ENCODE measurements at regions not wholly inside any gene's neighbourhood (a gene's known extent, or its start where the extent isn't known, plus 50 kb on each side); places are given as distances from the start of the nearest gene placed in this dataset.

DNA sequence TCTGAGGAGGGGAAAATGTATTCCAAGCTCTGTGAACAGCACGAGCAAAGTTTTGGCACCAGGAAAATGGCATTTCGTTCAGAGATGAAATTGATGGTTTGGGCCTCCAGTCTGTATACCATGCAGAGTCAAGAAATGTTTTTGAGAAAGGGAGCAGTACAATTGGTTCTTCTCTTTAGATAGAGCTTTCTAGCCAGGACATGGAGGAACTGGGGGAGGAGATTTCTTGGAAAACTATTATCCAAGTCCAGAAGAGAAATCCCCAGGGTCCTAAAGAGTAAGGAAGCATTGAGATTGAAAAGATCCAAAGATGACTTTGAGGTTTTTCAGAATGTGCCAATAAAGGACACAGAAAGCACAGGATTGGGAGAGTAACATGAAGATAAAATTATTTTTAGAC is 432.4 kb downstream of the TNS1 start:
- DNase-seq = no peak

DNA sequence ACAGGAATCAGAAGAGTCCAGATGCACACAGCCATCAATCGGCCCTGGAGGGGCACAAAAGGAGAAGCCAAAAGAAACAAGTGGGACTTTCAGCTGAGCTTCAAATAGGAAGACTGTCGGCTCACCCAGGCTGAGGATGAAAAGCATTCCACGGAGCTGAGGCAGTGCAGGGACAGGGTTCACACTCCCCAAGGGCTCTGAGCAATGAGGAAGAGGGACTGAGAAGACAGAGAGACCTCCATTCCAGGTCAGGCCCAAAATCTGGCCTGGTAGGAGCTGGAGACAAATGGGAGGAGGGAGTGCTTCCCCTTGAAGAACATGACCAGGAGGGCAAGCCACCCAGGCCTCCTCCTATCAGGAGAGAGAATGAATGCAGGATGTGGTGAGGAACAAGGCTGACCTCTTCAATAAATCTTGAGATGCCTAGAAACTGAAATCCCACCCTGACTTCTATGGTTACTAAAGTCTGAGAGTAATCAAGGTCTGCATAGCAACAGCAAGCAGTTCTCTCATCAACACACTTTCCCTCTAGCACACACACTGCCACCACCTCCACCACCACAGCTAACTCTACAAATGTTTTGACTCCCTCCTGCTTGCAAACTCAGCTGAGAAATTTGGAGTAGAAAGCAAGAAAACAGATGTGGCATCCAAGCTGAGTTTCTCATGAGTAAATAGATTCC is 434.4 kb downstream of the TNS1 start:
- DNase-seq = no peak

DNA sequence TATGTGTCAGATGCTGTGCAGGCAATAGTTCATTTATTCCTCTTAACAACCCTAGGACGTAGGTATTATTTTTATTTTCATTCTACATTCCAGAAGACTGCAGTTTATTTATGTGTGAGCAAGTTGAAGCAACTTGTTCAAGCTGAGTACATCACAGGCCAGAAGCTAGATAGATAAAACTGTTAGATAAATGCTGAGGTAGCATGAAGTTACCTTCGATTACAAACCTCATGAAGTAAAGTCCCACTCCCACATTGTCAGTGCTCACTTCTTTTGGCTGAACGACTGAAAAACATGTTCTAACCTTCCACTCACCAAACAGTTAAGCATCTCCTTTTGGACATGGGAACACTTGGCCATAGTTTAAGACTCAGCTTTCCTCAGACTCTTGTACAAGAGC is 439.2 kb downstream of the TNS1 start:
- DNase-seq = no peak

DNA sequence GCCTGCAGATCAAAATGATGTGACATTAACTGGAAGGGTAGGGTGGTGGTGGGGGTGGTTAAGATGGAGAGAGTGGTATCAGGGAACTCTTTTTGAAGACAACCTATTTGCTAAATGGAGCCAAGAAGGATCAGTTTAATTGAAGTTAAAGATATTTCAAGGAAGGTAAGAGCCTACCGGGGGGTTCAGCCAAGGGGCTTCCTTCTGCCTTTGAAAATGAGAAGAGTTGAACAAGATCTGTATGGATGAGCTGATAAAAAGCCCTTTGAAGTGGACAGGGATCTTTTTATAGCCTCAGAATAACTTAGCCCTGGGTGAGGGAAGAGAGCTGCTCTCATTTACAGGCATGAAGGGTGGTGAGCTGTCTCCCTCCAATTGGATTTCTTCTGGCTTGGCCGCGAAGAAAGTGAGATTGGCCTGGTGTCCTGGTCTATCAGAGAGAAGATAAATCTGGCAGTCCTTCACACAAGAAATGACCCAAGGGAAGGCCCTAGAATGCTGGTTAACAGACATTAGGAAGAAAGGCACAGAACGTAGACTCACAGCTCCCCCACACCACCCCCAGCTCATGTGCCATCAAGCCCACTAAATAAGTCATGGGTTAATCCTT is 439.8 kb downstream of the TNS1 start:
- DNase-seq = no peak

DNA sequence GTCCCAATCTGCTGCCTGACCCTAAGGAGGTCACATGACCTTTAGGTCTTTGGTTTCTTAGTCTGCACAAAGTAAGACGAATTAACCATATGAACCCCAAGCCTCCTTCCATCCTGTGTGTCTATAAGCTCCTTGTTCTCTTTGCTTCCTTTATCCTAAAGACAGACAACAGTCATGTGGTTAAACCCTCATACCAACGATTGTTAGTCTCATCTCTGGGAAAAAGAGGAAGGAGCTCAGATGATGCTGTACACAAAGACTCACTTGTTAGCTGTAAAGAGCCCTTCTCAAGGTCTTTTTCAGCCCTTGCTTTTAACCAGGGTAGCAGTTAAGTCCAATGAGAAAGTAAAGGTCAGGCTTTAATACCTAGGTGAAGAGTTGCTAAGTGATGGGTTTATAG is 443.7 kb downstream of the TNS1 start:
- DNase-seq = no peak

DNA sequence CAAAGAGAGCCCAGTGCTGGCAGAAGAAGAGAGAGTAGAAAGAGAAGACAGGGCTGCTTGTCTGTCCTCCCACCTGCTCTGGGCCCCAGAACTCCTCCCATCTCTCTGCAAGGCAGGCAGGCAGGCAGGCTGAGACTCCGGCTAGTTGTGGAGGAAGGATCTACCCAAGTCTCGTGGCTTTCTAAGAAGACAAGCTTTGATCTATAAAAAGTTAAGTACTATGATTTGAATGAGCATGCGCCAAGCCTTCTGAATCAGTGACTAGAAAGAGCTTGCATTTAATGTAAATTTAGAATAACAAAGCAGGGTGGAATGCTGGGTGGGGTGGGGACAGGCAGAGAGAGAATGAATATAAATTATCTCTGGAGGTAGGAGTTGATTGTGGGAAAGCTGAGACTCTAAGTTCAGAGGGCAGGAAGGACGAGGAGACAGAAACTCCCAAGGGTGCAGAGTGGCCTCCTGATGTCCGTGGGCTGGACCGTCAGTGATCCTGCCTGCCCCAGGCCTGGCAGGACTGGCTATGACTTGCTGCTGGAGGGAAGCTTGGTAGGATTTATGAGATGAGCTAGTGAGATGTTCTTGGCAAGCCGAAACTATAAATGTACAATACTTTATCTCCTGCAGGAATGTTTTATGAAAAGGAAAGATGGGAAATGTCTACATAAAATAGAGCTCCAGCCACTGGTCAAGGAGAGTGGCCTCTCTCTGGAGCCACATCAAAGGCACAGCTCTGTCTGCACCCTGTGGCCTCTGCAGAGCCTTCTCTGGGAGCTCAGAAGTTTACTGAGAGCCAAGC is 447.5 kb downstream of the TNS1 start:
- no peak for DNase-seq

DNA sequence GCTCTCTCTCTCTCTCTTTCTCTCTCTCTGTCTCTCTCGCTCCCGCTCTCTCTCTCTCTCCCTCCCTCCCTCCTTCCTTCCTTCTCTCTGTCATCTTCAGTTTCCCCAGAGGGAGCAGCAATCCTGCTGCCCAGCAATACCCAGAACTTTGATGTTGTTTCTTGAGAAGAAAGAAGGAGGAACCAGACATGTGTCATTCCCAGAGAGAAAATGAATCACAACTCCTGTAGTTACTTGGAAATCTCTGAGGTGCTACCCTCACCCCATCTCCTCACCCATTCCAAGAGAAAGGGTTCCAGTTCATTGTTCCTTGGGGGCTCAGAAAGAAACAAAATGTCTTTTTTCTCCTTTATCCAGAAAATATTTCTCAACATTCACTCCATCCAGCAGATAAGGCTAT is 449.1 kb downstream of the TNS1 start:
- DNase-seq = no peak

DNA sequence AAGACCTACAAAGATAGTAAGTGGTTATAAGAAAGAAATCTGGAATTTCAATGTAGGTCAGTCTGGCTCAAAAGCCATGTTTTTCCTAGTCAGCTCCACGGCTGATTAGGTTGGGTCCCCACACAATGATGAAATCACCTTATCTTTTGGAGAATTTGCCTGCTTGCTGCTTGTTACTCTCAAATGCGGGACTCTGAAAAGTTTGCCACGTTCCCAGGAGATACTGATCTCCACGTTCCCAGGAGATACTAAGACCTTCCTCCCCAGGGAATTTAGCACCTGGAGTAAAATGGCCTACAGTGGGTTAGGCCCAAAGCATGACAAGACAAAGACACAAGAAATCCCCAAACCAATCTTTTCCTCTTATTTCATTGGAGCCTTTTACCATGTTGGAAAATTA is 449.6 kb downstream of the TNS1 start:
- no peak for DNase-seq

DNA sequence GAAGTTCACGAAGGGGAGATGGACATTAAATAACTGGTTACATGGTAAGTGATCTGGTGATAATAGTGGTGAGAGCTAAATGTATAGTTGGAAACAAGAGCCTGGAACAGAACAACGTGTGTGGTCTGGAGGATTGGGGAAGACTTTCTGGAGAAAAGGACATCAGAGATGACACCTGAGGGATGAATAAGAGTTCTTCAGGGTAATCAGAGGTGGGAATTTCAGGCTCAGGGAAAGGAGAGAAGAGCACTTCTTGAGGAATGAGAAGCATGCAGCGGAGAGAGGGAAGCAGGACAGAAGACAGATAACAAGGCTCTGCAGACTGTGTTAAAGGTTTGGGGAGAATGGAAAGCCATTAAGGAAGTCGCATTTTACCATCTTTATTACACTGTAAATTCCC is 450.7 kb downstream of the TNS1 start:
- DNase-seq = no peak

DNA sequence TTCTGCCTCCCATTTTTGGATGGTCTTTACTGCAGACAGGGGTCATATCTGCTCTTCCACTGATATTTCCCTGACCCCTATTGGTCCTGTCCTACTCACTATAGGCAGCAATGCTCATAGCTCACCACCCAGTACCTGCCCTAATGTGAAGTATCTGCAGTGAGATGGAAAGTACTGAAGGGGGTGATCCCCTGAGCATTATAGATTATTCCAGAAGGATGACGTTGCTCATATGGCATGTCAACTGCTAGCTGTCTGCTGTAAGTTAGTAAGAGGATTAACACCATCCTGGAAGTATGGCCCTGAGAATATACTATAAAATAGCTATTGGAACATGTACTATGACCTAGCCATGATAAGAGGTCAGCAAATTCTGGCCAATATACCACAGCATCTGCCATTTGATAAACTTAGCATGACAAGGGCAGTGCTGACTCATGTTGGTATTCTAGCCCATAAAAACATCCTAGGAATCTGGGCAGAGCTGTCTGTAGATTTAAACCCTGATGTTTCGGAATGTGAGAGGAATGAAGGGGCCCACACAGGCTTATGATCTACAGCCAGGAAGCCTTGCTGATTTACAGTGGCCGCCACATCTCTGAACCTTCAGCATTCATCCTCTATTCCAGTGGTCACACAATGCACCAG is 451.4 kb downstream of the TNS1 start:
- DNase-seq = no peak

DNA sequence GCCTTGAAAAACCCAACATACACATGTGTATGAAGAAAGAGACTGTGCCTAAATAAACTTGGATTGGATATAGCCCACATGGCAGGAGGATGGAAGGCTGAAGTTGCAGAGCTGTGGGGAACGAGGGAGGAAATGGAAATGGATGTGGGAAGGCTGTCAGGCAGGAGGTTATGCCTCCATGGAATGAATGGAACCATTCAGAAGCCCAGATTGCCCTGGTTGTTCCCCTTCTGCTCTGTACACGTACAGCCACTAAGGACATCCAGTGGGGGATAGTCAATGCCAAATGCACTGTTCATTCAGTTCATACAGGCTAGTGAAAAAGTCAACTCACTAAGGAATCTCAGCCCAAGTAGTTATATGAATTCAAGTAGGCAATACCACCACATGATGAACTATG is 463.7 kb downstream of the TNS1 start:
- DNase-seq = no peak

DNA sequence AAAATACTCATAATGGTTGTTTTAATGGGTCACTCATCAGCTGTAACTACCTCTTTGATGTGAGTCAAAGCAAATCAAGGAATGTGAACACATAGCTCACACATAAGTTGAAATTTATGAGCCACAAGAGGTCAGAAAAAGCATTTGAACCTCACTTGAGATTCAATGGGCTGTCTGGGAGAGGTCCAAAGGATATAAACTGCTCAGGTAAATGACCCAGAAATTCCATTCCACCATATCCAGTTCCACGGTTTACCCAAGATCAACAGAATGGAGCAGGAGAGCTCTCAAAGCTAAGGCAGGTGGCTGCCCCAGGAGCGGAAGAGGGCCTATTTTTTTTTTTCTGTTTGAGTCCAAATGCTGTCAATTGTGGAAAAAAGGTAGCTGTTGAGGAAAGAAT is 464.1 kb downstream of the TNS1 start:
- DNase-seq = no peak

DNA sequence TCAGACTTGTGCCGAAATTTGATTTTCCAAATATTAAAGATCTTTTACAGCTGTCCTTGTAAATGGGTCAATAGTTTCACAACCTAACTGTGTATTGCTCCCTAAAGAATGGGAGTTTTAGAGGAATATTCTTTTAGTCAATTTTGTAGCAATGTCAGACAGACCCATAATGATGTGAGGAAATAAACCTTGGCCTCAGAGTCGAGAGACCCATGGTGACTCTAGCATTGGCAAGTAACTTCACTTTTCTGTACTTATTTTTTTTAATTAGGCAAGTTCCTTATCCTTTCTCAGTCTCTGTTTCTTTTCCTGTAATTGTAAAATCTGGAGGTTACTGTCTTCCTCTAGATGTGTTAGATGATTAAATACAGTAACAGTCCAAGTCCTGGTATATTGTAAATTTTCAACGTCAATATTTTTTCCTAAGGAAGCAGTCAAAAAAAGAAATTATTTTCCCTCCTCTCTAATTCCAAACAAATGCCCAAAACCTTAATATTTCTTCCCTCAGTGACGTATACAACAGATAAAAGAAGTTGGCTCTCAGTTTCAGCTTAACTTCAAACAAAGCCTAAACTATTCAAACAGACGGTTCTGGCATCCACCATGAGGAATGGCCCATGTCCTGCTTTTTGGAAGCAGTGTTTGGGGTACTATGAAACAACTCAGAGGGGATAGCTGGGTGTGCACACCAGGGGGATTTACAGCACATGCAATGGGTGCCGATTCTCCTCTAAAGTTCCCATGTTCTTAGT is 466.7 kb downstream of the TNS1 start:
- no peak for DNase-seq

DNA sequence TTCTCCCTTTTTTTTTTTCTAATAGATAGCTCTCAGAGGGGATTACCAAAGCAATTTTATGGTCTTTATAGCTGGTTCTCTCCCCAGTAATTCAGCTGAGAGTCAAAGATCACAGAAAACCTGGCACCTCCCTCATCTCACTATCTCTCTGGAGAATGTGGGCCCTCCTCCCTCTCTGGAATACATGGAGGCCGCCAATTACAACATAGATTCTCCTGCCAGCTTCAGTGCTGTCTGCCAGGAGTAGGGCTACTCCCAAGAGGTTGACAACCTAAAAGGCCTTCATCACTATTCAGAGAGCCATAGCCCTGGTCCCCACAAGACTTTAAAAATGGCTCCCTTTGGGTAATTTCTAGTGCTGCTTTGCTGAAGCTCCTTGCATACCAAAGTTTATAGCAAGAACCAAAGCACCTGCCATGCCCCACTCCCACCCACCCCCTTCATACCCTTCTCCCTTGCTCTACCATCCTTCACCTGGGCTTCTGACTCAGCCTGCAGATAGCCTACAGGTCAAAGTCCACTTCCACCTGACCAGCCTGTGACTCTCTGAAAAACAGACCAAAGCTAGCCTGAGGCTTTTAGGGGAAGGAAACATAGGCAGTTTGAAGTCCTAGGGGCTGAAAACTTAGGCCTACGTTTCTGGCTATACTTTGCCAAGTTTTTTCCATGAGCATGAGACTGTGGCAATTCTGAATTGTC is 472.3 kb downstream of the TNS1 start:
- DNase-seq = no peak

DNA sequence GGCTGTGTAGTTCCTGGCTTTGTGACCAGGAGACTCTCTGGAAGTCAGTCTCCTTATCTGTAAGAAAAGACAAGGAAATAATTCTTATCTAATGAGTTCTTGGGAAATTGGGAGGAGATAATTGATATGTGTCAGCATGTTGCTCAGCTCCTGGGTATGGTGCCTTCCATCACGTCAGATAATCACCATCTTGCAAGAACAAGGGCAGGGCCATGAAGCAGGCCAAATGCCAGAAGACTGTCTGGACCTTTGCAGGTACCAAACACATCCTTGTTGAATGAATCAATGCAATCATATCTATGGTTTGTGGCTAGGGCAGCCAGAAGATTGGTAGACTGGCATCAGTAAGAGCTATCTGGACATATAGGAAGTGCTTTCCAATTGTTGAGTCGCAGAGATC is 473.5 kb downstream of the TNS1 start:
- DNase-seq = no peak

DNA sequence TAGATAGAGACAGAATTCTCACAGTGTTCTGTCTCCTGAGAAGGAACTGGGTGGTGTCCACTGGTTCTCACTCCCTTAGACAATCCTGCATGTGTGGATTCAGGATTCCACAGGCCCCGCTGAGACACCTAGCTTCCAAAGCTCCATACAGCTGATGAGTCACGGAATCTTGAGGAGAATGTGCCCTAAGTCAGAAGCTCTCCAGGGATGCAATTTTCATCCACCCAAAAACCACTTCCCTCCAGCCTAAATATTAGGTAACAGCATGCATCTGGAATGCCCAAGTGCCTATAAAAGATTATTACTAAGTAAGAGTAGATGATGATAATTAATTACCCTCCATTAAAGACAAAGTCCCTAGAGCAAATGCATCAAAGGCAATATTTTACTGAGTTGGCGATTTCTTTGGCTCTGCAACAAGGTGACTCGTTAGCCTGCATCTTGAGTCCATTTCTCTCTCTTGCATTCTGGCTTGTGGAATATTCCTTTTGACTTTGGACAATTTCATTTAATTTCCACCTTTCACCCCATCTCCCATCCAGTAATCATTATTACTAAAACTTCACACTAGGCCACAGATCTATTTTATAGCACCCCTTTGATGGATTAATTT is 475.1 kb downstream of the TNS1 start:
- no peak for DNase-seq

DNA sequence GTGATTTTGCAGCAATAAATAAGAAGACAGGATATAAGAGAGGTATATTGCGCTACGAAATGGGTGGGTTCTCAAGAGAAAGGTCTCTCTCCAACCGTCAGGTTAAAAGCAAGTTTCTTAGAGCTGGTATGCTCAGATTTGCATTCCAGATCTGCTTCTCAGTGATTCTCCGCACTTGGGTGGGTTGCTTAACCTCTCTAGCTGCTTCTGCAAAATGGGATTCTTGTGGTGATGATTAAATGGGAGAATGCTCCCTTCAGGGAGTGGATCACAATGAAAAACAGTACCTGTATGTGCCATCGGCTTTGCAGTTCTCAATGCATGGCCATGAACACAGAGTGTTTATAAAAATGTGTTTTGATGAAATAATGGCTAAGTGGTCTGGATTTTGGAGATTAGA is 477.7 kb downstream of the TNS1 start:
- no peak for DNase-seq

DNA sequence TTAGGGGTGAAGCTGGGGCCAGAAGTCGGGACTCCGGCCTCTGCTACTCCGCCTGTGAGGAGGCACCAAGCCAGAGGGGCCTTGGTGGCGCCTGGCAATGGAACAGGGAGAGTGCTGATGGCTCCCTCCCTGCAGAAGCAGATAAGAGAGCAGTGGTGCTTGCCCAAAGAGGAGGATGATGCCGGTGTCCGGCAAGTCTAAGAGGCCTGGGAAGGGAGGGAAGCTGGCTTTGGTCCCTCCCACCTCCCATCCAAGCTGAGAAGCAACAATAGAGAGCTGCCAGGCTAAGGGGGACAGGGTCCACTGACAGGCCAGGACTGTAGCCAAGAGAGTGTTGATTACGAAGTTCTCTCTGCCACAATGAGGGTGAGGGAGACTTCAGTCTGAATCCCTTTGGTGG is 479.5 kb downstream of the TNS1 start:
- no peak for DNase-seq

DNA sequence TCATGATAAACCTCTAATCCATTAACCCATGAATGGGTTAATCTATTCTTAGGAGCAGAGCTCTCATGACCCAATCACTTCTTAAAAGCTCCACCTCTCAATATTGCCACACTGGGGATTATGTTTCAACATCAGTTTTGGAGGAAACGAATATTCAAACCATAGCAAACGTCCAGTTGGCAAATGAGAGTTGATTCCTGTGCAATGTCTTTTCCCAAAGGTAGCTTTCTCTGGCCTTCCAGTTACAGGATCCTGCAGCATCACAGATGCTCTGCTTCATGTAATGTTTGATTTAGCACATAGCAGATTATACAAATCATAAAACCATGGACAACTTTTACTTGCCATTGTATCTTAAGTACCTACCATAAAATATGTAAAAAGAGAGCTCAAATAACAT is 481.0 kb downstream of the TNS1 start:
- DNase-seq = no peak

DNA sequence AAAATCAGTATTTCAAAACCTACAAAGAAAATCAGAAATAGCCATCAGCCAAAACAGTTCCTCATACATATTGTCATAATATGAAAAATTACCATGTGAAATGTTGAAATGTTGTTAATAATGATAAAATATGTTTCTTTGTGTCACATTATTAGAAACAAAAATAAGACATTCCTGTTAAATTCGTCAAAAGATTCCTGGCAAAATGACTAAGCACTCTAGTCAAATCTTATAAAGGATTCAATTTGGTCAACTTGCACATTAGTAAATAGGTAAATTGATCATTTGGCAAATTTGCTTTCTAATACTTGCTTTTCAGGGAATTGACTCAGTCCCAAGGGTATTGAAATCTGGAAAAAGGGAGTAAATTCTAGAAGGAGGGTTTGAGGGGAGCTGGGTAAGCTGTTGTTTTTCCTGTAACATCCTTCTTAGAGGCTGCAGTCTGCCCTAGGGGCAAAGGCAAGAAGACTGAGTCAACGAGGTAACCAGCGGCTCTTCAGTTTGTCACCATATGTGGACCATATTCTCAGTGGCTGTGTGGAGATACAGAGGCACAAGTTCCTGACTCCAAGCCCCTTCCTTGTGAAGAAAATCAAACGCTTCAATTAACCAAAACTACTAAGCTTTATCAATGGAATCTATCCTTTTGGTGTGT is 482.3 kb downstream of the TNS1 start:
- DNase-seq = no peak

DNA sequence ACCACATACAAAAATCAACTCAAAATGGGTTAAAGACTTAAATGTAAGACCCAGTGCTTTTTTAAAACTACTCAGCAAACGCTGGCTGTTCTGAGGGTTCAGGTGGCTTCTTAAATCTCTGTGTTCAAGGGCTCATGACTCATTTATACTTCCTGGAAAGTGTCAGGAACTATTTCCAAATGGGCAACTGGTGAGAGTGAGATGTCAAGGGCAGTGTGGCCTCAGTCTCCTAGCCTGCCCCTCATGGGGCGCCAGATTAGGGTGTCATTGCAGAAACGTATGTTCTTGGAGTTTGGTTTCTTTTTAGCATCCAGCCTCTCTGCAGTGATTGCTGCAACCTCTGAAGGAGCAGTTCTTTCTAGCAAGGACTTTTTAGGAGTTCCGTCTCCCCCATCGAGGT is 485.4 kb downstream of the TNS1 start:
- DNase-seq = no peak
